ENCODE measurements at regions not wholly inside any gene's neighbourhood (a gene's known extent, or its start where the extent isn't known, plus 50 kb on each side); places are given as distances from the start of the nearest gene placed in this dataset.
A peak's percentile ranks its signal among the peaks of the same experiment; 100 is the strongest.

- no peak for TF ChIP-seq Cebpa-rat (IDR thresholded peaks at IDR 0.05)
- H3K36me3 ChIP-seq: peaks cover 0 to 9% (median 0%) of the 10 kb centered on the region in 11 experiments; a peak in 4 of 22 replicates
- no peak overlapping the region for H3K27ac ChIP-seq
- H3K4me2 ChIP-seq: no peak overlapping the region
- H3K9me3 ChIP-seq (replicated peaks in 1 of 11): peaks cover 28 to 47% (median 37%) of the 10 kb centered on the region in 11 experiments
- no peaks in the 10 kb centered on the region for H4K20me1 ChIP-seq
- no peak overlapping the region for H3K4me3 ChIP-seq
- H3K4me1 ChIP-seq: peaks cover 0 to 6% (median 0%) of the 10 kb centered on the region in 10 experiments; a peak in 1 of 20 replicates
- H3K9ac ChIP-seq: no peak overlapping the region
- H3K27me3 ChIP-seq: no peaks in the 10 kb centered on the region
Measured at GRCh38 chr20:48234951-48235350, 449.7 kb upstream of the SULF2 start.

GRCh38 chr20:48231253-48231930, 446.1 kb upstream of the SULF2 start:
- TF ChIP-seq Cebpa-rat (IDR thresholded peaks at IDR 0.05): no peak
- Histone ChIP-seq H3K4me1 (peaks cover 0 to 6% (median 0%) of the 10 kb centered on the region in 10 experiments; a peak in 1 of 20 replicates), H3K4me2 (no peak overlapping the region), H4K20me1 (no peaks in the 10 kb centered on the region), H3K4me3 (no peak overlapping the region; a peak in 1 of 20 replicates), H3K9ac (no peak overlapping the region), H3K36me3 (peaks cover 0 to 9% (median 0%) of the 10 kb centered on the region in 11 experiments; a peak in 4 of 22 replicates), H3K27me3 (no peaks in the 10 kb centered on the region), H3K9me3 (replicated peaks in 1 of 11) (peaks cover 37 to 66% (median 48%) of the 10 kb centered on the region in 11 experiments), H3K27ac (no peak overlapping the region)

GRCh38 chr20:48230216-48230615, 444.9 kb upstream of the SULF2 start:
- Histone ChIP-seq H4K20me1 (no peaks in the 10 kb centered on the region), H3K4me3 (no peak overlapping the region), H3K9me3 (replicated peaks in 1 of 11) (peaks cover 37 to 66% (median 48%) of the 10 kb centered on the region in 11 experiments), H3K9ac (no peak overlapping the region), H3K4me1 (peaks cover 0 to 6% (median 0%) of the 10 kb centered on the region in 10 experiments; a peak in 1 of 20 replicates), H3K27me3 (no peaks in the 10 kb centered on the region), H3K36me3 (peaks cover 0 to 9% (median 0%) of the 10 kb centered on the region in 11 experiments; a peak in 4 of 22 replicates), H3K27ac (no peak overlapping the region), H3K4me2 (no peak overlapping the region)
- no peak for TF ChIP-seq Cebpa-rat (IDR thresholded peaks at IDR 0.05)

GRCh38 chr20:48227381-48227780, 442.1 kb upstream of the SULF2 start:
- no peaks in the 10 kb centered on the region for H3K27me3 ChIP-seq
- no peak overlapping the region for H3K4me2 ChIP-seq
- H3K27ac ChIP-seq: no peak overlapping the region
- no peak overlapping the region for H3K4me3 ChIP-seq
- no peaks in the 10 kb centered on the region for H4K20me1 ChIP-seq
- peaks cover 0 to 9% (median 0%) of the 10 kb centered on the region in 11 experiments; a peak in 4 of 22 replicates for H3K36me3 ChIP-seq
- H3K9ac ChIP-seq: no peak overlapping the region
- peaks cover 31 to 43% (median 36%) of the 10 kb centered on the region in 11 experiments for H3K9me3 ChIP-seq (replicated peaks in 1 of 11)
- TF ChIP-seq Cebpa-rat (IDR thresholded peaks at IDR 0.05): 0 out of 22 replicates have a peak, but pooled peaks of 1 of the 11 experiments have one; percentile 30
- H3K4me1 ChIP-seq: no peaks in the 10 kb centered on the region

- H3K4me1 ChIP-seq: no peaks in the 10 kb centered on the region
- no peak overlapping the region for H3K4me2 ChIP-seq
- no peak overlapping the region for H3K4me3 ChIP-seq
- H3K9me3 ChIP-seq (replicated peaks in 1 of 11): peaks cover 24 to 36% (median 29%) of the 10 kb centered on the region in 11 experiments
- no peak overlapping the region for H3K9ac ChIP-seq
- H3K27ac ChIP-seq: no peak overlapping the region
- no peaks in the 10 kb centered on the region for H3K27me3 ChIP-seq
- no peak for TF ChIP-seq Cebpa-rat (IDR thresholded peaks at IDR 0.05)
- H3K36me3 ChIP-seq: peaks cover 0 to 6% (median 0%) of the 10 kb centered on the region in 11 experiments; a peak in 4 of 22 replicates
- H4K20me1 ChIP-seq: no peaks in the 10 kb centered on the region
Measured at GRCh38 chr20:48226642-48227041, 441.4 kb upstream of the SULF2 start.

DNA sequence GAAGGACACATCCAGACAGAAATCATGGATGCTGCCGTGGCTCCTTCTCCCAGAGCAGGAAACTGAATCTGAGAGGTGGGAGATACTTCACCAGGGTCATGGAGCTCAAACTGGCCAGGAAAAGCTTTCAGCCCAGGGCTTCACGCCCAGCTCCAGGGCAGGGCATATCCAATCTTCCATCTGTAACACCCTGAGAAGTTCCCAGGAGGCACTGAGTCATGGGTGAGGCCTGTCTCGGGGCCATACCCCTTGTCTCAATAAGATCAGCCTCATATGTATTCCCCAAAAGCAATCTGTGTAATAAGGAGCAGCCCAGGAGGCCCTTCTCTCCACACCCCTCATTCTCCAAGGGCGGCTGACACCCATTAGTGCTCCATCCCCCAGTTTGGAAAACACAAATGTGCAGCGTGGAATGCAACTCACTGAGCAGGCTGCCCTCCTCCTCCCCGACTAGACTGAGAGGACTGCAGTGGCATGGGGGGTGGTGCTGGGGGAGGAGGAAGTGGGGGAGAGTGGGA, 439.3 kb upstream of the SULF2 start:
- H4K20me1 ChIP-seq: no peaks in the 10 kb centered on the region
- H3K36me3 ChIP-seq: no peaks in the 10 kb centered on the region
- H3K27ac ChIP-seq: no peak overlapping the region
- no peak overlapping the region for H3K4me2 ChIP-seq
- no peak overlapping the region for H3K4me3 ChIP-seq
- H3K9ac ChIP-seq: no peak overlapping the region
- H3K9me3 ChIP-seq (replicated peaks in 1 of 11): peaks cover 3 to 15% (median 8%) of the 10 kb centered on the region in 11 experiments; a peak in 16 of 22 replicates
- no peaks in the 10 kb centered on the region for H3K4me1 ChIP-seq
- no peak for TF ChIP-seq Cebpa-rat (IDR thresholded peaks at IDR 0.05)
- no peaks in the 10 kb centered on the region for H3K27me3 ChIP-seq

GRCh38 chr20:48223715-48224114, 438.4 kb upstream of the SULF2 start:
- peaks cover 0 to 6% (median 0%) of the 10 kb centered on the region in 11 experiments; a peak in 6 of 22 replicates for H3K9me3 ChIP-seq (replicated peaks in 1 of 11)

DNA sequence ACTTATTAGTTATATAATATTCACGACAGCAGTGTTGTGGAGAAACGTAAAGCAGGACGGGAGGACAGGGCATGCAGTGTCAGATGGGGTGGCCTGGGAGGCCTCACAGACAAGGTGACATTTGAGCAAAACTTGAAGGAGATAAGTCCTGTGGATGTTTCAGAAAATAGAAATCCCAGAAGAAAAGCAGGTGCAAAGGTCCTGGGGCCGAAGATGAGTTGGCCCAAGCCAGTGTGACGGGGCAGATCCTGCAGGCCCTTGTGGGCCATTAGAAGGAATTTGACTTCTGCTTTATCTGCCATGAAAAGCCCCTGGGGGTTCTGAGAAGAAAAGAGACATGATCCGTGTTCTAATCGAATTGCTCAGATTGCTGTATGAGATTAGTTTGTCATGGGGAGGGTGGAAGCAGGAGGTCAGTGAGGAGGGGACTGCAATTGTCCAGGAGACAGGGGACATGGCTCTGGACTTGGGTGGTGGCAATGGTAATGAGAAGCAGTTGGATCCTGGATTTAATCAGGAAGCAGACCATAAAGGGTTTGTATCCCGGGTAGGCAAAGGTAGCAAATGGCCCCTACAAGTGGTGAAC, 437.4 kb upstream of the SULF2 start:
- Histone ChIP-seq H3K4me1 (no peaks in the 10 kb centered on the region), H3K9me3 (replicated peaks in 1 of 11) (no peaks in the 10 kb centered on the region)
- no peak for TF ChIP-seq Cebpa-rat (IDR thresholded peaks at IDR 0.05)

More at GRCh38 chr20:48223715-48224114, 438.4 kb upstream of the SULF2 start:
- Histone ChIP-seq H3K4me1 (no peaks in the 10 kb centered on the region), H4K20me1 (no peaks in the 10 kb centered on the region), H3K9ac (no peak overlapping the region), H3K36me3 (no peaks in the 10 kb centered on the region), H3K4me2 (no peak overlapping the region), H3K27ac (no peak overlapping the region), H3K4me3 (no peak overlapping the region), H3K27me3 (no peaks in the 10 kb centered on the region)
- TF ChIP-seq Cebpa-rat (IDR thresholded peaks at IDR 0.05): no peak

DNA sequence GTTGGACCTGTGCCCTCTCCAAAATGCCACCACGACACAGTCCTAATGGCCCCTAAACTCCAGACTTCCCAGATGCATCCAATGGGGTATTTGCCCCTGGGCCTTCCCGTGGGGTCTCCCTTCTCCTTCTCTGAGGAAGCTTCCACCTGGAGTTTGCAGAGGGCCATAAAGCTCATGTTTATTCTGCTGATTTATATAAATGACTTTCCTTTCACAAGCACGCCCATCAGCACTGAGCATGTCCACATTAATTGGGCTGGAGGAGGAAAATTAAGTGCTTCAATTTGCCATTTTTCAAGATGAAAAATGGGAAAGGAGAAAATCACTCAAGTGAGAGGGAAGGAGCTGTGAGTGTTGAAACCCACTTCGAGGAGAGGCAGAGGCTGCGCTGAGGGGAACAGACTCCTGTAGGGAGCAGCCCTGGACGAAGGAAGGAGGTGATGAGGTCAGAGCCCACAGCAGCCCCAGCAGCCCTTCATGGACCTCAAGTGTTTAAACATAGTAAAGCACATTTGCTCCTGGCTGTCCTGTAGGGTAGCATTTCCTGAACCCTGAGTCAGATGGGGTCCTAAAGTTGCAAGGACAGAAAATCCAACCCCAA, 434.9 kb upstream of the SULF2 start:
- no peak for TF ChIP-seq Cebpa-rat (IDR thresholded peaks at IDR 0.05)
- H3K9ac ChIP-seq: no peak overlapping the region
- no peak overlapping the region for H3K4me3 ChIP-seq
- H3K36me3 ChIP-seq: no peaks in the 10 kb centered on the region
- peaks cover 0 to 9% (median 7%) of the 10 kb centered on the region in 10 experiments; a peak in 17 of 20 replicates for H3K4me1 ChIP-seq
- no peak overlapping the region for H3K4me2 ChIP-seq
- no peak overlapping the region for H3K27ac ChIP-seq
- H3K9me3 ChIP-seq (replicated peaks in 1 of 11): no peaks in the 10 kb centered on the region
- no peaks in the 10 kb centered on the region for H4K20me1 ChIP-seq
- no peaks in the 10 kb centered on the region for H3K27me3 ChIP-seq

More for the DNA sequence above, 437.4 kb upstream of the SULF2 start:
- no peak overlapping the region for H3K9ac ChIP-seq
- H4K20me1 ChIP-seq: no peaks in the 10 kb centered on the region
- no peak overlapping the region for H3K27ac ChIP-seq
- no peak overlapping the region for H3K4me3 ChIP-seq
- H3K4me2 ChIP-seq: no peak overlapping the region
- H3K27me3 ChIP-seq: no peaks in the 10 kb centered on the region
- no peaks in the 10 kb centered on the region for H3K36me3 ChIP-seq

Measured in BLaER1 treated with 17β-estradiol and CSF1 and Interleukin-3, amounts not matched to agents 10 nM and 100 nM (cell line).